Stimulated activated CD4-positive, alpha-beta T cell treated with anti-CD3 and anti-CD28 coated beads, TNF-alpha, amount 100 ng/mL, for 24 hours (primary cell): ENCODE measurements at regions not wholly inside any gene's neighbourhood (a gene's known extent, or its start where the extent isn't known, plus 50 kb on each side); places are given as distances from the start of the nearest gene placed in this dataset.

Experiments used
- DNase-seq, 3 experiments: peaks; one replicate each; pipeline ENCODE4 v3.0.0-alpha.2; 2020; ENCODE audit warnings: low read depth in 3 of 3

DNA sequence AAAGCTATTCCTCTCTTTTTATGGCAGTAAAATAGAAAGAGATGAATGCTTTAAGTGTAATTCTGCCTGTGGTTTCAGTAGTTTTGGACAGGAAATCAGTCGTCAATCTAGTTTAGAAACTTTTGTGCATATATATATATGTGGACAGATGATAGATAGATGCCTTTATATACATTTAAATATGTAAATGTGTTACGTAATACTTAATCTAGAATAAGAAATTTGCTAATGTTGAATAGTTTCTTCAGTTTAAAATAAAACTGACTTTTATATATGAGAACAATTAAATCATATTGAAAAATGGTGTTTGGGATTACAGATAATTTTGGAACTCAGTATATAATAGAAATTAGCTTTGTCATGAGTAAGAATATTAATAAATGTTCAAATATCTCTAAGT lies 1165.7 kb upstream of the NCAM2 start:
- DNase-seq, result no peak

GRCh38 chr21:19833082-19833481 lies 1165.1 kb upstream of the NCAM2 start:
- DNase-seq, result no peak

DNA sequence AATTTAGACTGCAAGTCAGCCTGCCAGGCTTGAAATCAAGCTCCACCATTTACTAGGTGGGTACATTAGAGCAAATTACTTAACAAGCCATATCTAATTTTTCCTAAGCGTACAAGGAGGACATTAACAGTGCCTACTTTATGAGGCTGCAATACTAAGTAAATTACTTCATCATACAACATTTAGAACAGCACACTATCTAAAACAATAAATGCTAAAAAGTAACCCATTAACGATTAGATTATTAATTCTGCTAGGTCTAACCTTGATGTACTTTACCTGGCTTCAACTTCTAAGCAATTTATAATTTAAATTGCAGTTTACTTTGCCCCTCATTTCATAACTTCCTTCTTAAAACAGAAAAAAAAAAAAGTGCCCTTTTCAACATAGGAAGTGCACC lies 1155.6 kb upstream of the NCAM2 start:
- DNase-seq, result no peak

DNA sequence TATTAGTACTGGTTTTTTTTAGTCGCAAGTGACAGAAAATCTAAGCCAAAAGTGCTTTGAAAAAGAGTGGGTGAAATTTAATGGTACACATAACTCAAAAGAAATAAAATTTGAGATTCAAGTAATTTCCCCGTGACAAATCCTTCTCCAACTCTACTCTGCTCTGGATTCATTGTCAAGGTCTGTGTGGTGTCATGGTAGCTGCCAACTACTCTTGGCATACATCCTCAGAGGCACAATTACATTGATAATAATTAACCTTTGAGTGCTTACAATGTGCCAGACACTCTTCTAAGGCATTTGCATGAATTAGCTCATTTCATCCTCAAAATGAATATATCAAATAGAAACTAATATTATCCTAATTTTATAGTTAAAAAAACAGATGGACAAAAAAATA lies 1153.9 kb upstream of the NCAM2 start:
- no peak for DNase-seq

DNA sequence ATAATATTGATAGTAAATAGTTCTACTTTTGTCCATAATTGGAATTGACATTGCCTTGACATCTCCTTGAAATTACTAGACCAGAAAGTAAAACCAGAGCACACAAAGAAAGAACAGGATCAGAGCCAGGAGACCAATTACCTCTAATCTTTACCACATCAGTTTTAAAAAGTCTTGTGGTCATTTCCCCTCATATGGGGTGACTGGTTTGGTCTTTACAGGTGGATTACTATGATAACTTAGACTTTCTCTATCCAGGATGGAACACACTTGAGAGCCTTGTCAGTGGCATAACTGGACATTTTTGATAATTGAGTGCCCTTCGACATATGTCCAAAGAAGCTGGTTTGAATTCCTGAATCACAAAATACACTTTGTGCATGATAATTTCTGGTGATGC lies 1148.1 kb upstream of the NCAM2 start:
- no peak for DNase-seq

- no peak for DNase-seq
Measured at GRCh38 chr21:19853061-19853460, 1145.1 kb upstream of the NCAM2 start.

DNA sequence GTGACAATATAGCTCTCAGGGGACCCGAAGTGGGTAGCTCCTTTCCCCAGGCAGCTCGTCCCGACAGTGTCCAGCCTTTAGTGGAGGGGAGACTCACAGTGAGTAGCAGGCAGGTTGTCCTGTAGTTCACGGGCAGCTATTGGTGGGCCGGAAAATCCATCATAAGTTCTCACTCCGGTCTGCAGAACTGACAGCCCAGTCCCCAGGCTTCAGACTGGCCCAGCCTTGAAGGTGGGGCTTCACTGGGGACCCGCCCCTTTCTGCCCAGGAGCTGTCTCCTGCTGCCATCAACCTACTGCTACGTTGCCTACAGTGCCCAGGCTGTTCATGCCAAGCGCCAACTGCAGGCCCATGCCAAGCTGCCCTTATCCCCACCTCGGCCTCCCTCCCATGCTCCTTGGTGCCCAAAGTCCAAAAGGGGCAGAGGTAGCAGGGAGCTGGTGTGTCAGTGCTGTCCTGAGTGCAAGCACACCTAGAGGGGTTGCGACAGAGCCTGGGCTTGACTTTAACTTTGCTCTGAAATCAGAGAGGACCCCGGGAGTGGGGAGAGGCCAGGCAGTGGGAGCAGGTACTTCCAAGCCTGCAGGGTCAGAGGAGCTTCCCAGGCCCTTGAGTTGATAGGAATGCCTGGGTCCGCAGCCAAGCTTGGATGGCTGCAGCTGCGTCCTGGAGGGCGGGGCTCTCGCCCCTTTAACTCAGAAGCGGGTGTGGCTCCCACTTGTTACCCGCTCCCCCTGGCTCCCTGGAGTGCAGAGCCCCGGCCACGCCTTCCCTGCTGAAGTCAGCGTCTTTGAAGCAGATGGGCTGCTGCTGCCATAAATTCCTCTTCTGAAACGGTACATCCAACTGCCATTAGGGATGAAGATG lies 1144.3 kb upstream of the NCAM2 start:
- no peak for DNase-seq

DNA sequence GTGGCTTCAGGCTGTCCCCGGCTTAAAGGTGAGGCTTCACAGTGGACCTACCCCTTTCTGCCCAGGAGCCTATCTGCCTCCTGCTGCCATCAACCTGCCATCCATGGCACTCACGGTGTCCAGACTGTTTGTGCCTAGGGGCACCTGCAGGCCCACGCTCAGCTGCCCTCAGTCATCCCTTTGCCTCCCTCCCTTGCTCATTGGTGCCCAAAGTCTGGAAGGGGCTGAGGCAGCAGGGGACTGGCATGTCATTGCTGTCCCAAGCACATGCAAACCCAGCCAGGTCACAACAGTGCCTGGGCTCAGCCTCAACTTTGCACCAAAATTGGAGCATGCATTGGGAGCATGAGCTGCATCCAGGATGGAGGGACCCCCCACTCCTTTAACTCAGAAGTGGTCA lies 1142.7 kb upstream of the NCAM2 start:
- no peak for DNase-seq

GRCh38 chr21:19864476-19864875 lies 1133.7 kb upstream of the NCAM2 start:
- no peak for DNase-seq

GRCh38 chr21:19870682-19871081 lies 1127.5 kb upstream of the NCAM2 start:
- DNase-seq, result no peak

DNA sequence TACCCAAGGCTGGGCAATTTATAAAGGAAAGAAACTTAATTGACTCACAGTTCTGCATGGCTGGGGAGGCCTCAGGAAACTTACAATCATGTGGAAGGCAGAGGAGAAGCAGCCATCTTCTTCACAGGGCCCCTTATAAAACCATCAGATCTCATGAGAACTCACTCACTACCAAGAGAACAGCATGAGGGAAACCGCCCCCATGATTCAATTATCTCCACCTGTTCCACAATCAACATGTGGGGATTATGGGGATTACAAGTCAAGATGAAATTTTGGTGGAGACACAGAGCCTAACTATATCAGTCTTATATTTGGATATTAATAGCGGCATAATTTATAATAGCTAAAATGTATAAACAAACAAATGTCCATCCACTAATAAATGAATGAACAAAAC lies 1123.7 kb upstream of the NCAM2 start:
- no peak for DNase-seq

DNA sequence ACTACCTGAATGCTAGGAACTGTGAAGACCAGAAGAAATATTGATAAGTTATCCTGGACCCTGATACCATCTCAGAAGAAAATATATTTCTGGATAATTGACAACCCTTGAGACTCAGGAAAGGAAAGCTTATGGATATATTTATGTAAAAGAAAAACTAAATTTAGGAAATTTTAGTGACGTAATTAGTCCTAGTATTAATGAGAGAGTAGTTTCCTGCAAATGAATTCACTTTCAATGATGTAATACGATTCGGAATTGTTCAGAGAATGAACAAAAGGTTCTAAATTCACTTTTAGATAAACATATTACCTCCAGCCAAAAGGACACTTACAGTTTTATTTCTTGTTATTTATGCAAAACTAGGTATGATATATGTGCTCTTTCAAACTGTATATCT lies 1120.1 kb upstream of the NCAM2 start:
- no peak for DNase-seq

GRCh38 chr21:19899645-19900044 lies 1098.6 kb upstream of the NCAM2 start:
- no peak for DNase-seq

- DNase-seq, result no peak
Measured at GRCh38 chr21:19900149-19900548, 1098.1 kb upstream of the NCAM2 start.

- DNase-seq, result no peak
Measured at GRCh38 chr21:19908390-19908789, 1089.8 kb upstream of the NCAM2 start.

DNA sequence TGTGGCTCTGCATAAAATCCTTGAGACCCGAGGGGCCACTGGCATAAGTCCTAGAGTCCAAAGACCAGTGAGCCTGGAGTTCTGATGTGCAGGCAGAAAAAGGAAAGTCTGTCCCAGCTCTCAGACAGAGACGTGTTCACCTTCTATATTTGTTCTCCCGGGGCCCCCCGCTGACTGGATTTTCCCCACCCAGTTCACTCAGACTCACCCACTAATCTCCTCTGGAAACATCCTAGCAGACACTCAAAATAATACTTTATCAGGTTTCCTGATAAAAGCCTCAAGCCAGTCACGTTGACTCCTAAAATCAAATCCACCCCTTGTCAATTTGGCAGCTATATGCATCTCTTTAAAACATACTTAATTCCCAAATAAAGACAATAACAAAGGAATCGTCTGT lies 1084.2 kb upstream of the NCAM2 start:
- no peak for DNase-seq

GRCh38 chr21:19921211-19921610 lies 1077.0 kb upstream of the NCAM2 start:
- DNase-seq, result no peak

GRCh38 chr21:19922122-19922521 lies 1076.1 kb upstream of the NCAM2 start:
- no peak for DNase-seq

GRCh38 chr21:19935467-19935866 lies 1062.7 kb upstream of the NCAM2 start:
- DNase-seq, result no peak

GRCh38 chr21:19937619-19938018 lies 1060.6 kb upstream of the NCAM2 start:
- no peak for DNase-seq

GRCh38 chr21:19941626-19942025 lies 1056.6 kb upstream of the NCAM2 start:
- DNase-seq, result no peak

DNA sequence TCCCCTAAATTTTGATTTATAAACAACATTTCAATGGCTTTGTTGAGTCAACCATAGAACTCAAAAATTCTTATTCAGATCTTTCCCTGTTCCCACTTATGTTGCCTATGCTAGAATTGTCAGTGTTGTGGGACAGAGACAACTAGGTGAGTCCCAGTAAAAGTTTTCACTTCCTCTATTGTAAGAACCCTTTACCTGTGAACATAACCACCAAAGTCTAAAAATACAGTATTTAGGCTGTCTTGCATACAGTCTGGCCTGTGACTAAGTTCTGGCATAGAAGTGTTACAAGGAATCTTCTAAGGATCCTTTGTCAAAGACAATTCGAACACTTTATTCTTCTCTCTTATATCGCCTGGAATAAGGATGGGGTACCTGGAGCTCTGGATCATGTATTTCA lies 1047.9 kb upstream of the NCAM2 start:
- no peak for DNase-seq

- DNase-seq, result no peak
Measured at GRCh38 chr21:19969156-19969555, 1029.1 kb upstream of the NCAM2 start.

DNA sequence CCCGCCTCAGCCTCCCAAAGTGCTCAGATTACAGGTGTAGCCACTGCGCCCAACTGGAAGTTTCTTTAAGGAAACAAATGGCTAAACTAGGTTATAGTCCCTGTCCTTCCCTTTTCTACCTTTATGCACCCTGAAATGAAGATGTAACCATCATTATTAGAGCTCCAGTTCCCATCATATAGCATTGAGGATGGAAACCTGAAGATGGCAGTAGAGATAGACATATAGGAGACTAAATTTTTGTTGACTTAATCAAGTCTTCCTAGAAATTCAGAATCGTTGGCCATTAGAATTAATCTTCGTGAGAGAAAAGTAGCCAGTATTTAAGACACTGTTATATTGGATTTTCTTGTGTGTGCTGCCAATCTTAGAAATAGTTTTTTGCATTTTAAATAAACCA lies 1016.3 kb upstream of the NCAM2 start:
- DNase-seq, result no peak
